ENCODE measurements at regions not wholly inside any gene's neighbourhood (a gene's known extent, or its start where the extent isn't known, plus 50 kb on each side); places are given as distances from the start of the nearest gene placed in this dataset.

DNA sequence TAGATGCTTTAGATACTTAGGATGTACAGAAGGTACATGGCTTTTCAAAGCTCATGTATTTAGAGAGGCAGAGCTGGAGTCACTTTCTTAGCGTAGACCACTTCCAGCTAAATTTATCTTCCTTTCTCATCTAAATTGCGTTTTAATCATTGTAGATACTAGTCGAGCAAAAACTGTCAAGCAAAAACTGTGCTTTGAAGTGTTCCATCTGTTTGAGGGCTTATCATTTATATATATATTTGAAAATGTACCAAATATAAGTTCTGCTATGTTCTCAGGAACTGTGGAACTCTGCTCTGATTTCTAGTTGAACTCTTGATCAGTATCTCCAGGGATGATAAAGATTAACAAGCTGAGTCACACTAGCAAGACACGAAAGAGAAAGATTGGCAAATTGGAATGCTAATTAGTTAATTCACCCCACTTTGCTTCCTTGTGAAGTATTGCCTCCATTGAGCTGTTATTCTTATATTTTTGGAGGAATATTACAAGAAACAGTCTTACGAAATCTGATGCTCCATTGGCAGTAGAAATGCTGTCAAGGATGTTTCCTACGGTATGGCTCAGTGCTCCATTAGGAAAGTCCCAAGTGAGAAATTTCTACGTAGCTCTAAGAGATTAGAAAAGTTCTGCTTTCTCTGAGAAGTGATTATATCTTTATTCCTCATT, 310.7 kb downstream of the AEBP2 start:
- intact Hi-C loops (cut with DNase I) = loop anchor here in 8 of 10 donors (5.0 to 10.0 kb wide), 9 partner anchors 145 to 1045 kb away; partner anchors contain the start of gene PDE3A (in 1 of the 8)
- TF ChIP-seq, protein P1, sequence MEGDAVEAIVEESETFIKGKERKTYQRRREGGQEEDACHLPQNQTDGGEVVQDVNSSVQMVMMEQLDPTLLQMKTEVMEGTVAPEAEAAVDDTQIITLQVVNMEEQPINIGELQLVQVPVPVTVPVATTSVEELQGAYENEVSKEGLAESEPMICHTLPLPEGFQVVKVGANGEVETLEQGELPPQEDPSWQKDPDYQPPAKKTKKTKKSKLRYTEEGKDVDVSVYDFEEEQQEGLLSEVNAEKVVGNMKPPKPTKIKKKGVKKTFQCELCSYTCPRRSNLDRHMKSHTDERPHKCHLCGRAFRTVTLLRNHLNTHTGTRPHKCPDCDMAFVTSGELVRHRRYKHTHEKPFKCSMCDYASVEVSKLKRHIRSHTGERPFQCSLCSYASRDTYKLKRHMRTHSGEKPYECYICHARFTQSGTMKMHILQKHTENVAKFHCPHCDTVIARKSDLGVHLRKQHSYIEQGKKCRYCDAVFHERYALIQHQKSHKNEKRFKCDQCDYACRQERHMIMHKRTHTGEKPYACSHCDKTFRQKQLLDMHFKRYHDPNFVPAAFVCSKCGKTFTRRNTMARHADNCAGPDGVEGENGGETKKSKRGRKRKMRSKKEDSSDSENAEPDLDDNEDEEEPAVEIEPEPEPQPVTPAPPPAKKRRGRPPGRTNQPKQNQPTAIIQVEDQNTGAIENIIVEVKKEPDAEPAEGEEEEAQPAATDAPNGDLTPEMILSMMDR (IDR thresholded peaks at IDR 0.05) = no peak
- no peak for TF ChIP-seq POLR2A (IDR thresholded peaks at IDR 0.05)
- ATAC-seq (no peak), DNase-seq (no peak)
- Histone ChIP-seq H3K27ac (peak overlapping the region in 1 of 12 donors; percentile 11), H3K36me3 (no peaks in the 10 kb centered on the region), H3K4me1 (peaks cover 0 to 5% (median under 1%) of the 10 kb centered on the region in 12 donors), H3K4me3 (no peak overlapping the region), H3K27me3 (no peaks in the 10 kb centered on the region), H3K9me3 (peaks cover 0 to 38% (median 16%) of the 10 kb centered on the region in 12 donors)
- WGBS, 4 donors = 67 to 81% (median 75%) methylated on average over 7 of the region's 7 CpGs

DNA sequence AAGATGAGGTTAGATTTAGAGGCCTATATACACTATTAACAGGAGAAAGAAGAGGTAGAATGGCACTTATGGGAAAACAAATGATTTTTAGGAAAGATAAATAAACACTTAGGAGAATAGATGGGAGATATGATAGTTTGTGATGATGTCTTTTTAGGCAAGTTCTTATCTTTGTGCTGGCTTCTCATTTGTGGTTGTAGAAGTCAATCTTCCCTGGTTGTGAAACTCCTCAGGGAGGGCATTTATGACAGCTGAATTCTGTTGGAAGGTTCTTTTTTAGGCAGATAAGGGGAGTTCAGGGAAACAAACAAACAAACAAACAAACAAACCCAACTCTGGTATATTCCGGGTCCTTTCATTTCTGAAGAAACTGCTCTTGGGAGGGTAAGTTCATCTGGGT, 311.8 kb downstream of the AEBP2 start:
- 85 to 97% (median 94%) methylated on average over 1 of the region's 1 CpG for WGBS, 4 donors
- DNase-seq (no peak), ATAC-seq (no peak)
- intact Hi-C loops (cut with DNase I) = loop anchor here in 6 of 10 donors (10.0 kb wide), 5 partner anchors 144 to 624 kb away; partner anchors contain the start of gene PDE3A (in 1 of the 6)
- H3K36me3 ChIP-seq = no peaks in the 10 kb centered on the region
- peaks cover 0 to 38% (median 16%) of the 10 kb centered on the region in 12 donors for H3K9me3 ChIP-seq
- H3K4me3 ChIP-seq = no peak overlapping the region
- H3K27ac ChIP-seq = no peak overlapping the region
- H3K27me3 ChIP-seq = no peaks in the 10 kb centered on the region
- no peak for TF ChIP-seq POLR2A (IDR thresholded peaks at IDR 0.05)
- TF ChIP-seq, protein P1 (IDR thresholded peaks at IDR 0.05) = no peak
- H3K4me1 ChIP-seq = no peaks in the 10 kb centered on the region

DNA sequence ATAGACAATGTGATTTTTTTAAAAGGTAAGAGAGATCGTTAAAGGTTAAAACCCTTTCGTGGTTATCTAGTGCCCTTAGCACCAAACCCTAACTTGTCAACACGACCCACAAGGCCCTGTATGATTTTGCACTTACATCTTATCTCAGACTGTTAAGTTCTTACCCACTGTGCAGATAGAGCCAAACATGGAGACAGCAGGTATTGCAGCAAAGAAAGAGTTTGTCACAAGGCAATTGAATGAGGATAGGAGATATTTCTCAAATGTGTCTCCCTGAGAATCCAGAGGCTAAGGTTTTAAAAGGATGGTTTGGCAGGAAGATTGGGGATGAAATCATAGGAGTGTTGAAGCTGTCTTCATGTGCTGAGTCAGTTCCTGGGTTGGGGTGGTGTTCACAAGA, 313.4 kb downstream of the AEBP2 start:
- WGBS, 4 donors = 57 to 72% (median 62%) methylated on average over 3 of the region's 3 CpGs
- Histone ChIP-seq H3K4me3 (no peak overlapping the region), H3K36me3 (no peaks in the 10 kb centered on the region), H3K4me1 (peaks cover 0 to 5% (median 0%) of the 10 kb centered on the region in 12 donors), H3K9me3 (peaks cover 0 to 38% (median 16%) of the 10 kb centered on the region in 12 donors), H3K27ac (no peak overlapping the region), H3K27me3 (no peaks in the 10 kb centered on the region)
- intact Hi-C loops (cut with DNase I) = loop anchor here in 6 of 10 donors (10.0 kb wide), 5 partner anchors 142 to 622 kb away; partner anchors contain the start of gene PDE3A (in 1 of the 6)
- no peak for DNase-seq
- no peak for ATAC-seq
- TF ChIP-seq, protein P1 (IDR thresholded peaks at IDR 0.05) = no peak
- no peak for TF ChIP-seq POLR2A (IDR thresholded peaks at IDR 0.05)

DNA sequence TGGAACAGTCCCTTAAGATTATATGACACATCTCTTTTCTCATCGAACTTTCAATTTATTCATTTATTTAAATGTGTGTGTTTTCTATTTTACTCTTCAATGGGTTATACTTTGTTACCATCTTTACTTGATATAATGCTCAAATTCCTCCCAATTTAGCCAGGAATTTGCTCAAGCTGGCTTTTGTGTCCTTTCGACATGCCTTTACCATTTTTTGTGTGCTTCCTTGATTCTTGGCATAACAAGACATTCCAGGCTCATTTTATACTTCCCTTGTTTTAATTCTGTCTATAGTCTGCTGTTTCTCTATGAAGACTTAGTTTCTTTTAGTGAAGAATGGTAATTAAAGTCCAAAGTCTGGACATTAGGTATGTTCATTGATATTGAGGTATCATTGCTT, 315.8 kb downstream of the AEBP2 start:
- no peak overlapping the region for H3K4me3 ChIP-seq
- TF ChIP-seq, protein P1 (IDR thresholded peaks at IDR 0.05) = no peak
- TF ChIP-seq POLR2A (IDR thresholded peaks at IDR 0.05) = no peak
- intact Hi-C loops (cut with DNase I) = loop anchor here in 7 of 10 donors (5.0 to 10.0 kb wide), 7 partner anchors 137 to 620 kb away; partner anchors contain the start of gene PDE3A (in 2 of the 7)

More for the DNA sequence above, 315.8 kb downstream of the AEBP2 start:
- Histone ChIP-seq H3K4me1 (peaks cover 0 to 11% (median 0%) of the 10 kb centered on the region in 12 donors), H3K27ac (no peak overlapping the region), H3K27me3 (no peaks in the 10 kb centered on the region), H3K36me3 (no peaks in the 10 kb centered on the region), H3K9me3 (peaks cover 0 to 22% (median 9%) of the 10 kb centered on the region in 12 donors)
- ATAC-seq (no peak), DNase-seq (no peak)
- 72 to 85% (median 82%) methylated on average over 2 of the region's 2 CpGs for WGBS, 4 donors

Measured in heart left ventricle (tissue), 16 donors.